Adrenal gland (tissue), 5 donors: ENCODE measurements at regions not wholly inside any gene's neighbourhood (a gene's known extent, or its start where the extent isn't known, plus 50 kb on each side); places are given as distances from the start of the nearest gene placed in this dataset.

Source experiments
- CTCF ChIP-seq, 6 experiments: fragments of 450-650 bp in 4 of 6; fragments of 200-600 bp in 2 of 6; sonication (generic) in 1 of 6; IDR thresholded peaks; 1 replicate in 5 of 6; 2 replicates in 1 of 6; pipeline versions ENCODE4 v1.5.1 to v1.8.0; 2016 to 2021; ENCODE audit warnings: antibody characterized with exemption in 6 of 6, mild to moderate bottlenecking in 2 of 6, moderate library complexity in 1 of 6
- POLR2A ChIP-seq, 2 donors: fragments of 450-650 bp; IDR thresholded peaks; one replicate each; pipeline ENCODE4 v1.6.1; 2017; ENCODE audit warnings: antibody characterized with exemption in 2 of 2, mild to moderate bottlenecking in 2 of 2, moderate library complexity in 1 of 2
- donor health status: DM: no; HTN: no; CAD: no.

DNA sequence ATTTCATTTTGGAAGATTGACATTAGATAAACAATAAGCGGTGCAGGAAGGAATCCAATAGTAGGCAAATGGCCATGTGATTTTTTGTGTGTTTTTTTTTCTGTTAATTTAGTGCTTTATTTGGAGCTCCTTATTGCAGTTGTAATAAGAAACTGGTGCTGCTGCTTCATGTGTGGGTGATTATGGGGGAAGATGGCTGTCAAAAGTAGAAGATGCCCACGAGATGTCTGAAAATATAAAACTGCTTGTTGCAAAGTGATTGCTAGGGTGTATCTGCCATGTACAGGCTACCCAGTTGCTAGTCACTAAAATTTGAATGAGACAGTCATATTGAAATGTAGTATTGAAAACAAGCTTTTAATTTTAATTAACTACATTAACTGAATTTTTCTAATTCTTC, 216.7 kb upstream of the FTMT start:
- TF ChIP-seq POLR2A (IDR thresholded peaks at IDR 0.05) (no peak), CTCF (IDR thresholded peaks at IDR 0.05) (no peak)
